GM18520 (cell line): ENCODE measurements at regions not wholly inside any gene's neighbourhood (a gene's known extent, or its start where the extent isn't known, plus 50 kb on each side); places are given as distances from the start of the nearest gene placed in this dataset.
"Not testable (repeated sequence)": the region's sequence is repeated elsewhere in the genome, so short reads cannot be mapped to it uniquely, and the experiment has no call there.

Experiments used
- ATAC-seq: cut with Tn5 transposase; IDR thresholded peaks from one replicate; pipeline ENCODE4 v1.9.1; 2021; ENCODE audit not compliant: unreplicated experiment

DNA sequence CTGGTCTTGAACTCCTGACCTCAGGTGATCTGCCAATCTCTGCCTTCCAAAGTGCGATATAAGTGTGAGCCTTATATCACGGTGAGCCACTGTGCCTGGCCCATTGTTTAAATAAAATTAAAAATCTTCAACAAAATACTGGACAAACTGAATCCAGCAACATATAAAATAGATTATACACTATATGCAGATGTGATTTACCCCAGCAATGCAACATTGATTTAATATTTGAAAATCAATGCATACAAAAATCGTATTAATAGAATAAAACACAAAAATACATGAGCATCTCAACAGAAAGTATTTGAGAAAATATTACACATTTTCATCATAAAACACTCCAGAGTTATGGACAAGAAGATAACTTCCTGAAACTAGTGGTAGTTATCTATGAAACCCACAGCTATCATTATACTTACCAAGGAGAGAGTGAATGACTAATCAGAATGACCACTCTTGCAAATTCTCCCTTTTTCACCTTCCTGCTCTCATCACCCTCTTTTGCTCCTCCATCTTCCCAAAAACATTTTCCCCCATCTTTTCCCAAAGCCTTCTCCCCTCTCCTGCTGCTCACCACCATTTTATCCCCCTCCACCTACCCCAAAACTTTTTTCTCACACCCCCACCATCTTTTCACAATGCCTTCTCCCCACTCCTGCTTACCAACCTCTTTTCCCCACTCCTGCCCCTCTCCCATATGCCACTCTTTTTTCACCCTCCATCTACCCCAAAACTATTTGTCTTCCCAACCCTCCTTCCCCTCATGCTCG lies 122.1 kb upstream of the VPREB1 start:
- ATAC-seq = no peak

DNA sequence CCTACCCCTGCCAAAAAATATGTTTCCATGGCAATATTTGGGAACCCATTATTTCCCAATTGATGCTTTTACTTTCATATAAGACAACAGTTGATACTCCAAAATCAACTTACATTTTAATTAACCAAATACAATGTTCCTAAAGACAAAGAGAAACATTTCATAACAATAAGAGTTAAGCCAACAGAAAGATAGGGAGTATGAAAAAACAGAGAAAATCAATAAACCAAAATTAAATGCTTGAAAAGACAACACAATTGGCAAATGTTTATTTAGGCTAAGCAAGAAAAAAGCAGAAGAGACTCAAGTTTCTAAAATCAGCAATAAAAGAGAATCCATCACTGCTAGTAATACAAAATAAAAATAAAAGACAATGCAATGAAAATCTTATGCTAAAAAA lies 123.1 kb upstream of the VPREB1 start:
- no peak for ATAC-seq

DNA sequence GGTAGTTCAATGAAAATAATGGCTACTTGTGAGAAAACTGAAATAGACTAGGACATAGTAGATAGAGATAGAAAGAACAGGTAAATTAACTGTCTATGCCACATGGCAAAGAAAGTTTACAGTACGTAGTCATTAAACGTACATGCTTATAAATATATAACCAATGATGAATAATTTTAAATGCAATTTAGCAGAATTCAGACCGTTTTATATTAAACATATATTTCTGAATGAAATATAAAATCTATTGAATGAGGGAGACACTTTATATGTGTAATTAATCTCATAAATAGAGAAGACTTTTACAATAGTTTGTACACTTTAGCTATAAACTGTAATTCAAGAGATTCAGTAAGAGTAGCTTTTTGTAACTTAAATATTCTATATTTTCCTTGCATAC lies 124.4 kb upstream of the VPREB1 start:
- ATAC-seq = no peak

DNA sequence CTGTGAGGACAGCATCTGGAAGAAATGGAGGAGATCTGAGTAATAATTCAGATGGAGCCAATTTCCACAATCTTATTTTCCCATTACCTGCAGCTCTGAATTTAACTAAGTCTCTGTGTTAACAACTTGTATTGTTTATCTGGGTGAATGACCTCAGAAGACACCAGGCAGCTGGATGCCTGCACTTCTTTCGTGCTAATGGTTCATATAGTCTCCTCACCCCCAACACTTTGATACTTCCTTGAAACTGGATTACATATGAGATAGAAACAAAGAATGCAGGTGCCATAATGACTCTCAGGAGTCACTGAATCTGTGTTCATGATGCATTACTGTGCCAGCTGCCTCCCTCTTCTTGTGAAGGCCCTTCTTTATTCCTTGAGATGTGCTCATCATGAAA lies 125.6 kb upstream of the VPREB1 start:
- ATAC-seq = no peak

DNA sequence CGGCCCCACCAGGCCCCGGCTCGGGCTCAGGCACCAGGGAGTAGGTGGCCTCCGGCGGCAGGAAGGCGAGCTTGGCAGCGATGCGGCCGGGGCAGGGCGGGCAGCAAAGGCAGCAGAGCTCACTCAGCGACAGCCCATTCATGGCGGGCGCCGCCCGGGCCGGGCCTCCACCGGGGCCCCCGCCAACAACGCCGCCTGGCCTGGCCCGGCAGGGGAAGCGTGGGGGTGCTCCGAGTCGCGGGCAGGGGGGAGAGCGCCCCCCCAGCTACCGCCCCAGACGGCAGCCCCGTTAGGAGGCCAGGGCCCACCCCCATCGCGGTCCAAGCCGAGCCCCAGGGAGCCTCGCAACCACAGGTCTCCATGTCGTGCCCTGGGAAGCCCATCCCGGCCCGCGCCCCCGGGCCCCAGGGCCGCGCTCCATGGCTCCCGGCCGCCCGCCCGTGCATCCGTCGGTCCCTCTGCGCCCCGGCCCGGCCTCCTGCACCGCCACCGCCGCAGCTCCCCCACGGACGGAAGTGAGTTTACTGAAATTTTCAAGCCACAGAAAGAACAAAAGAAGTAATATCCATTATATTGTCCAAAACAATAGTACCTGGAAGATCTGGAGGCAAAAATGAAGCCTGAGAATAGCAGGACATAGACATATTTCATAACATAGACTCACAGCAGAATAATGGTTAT lies 126.6 kb upstream of the VPREB1 start:
- ATAC-seq = not testable (repeated sequence)

- ATAC-seq = not testable (repeated sequence)
Measured at GRCh38 chr22:22116997-22117770, 127.4 kb upstream of the VPREB1 start.

GRCh38 chr22:22113701-22114100 lies 130.9 kb upstream of the VPREB1 start:
- no peak for ATAC-seq

GRCh38 chr22:22112533-22113294 lies 130.1 kb upstream of the TOP3B start:
- ATAC-seq = no peak

DNA sequence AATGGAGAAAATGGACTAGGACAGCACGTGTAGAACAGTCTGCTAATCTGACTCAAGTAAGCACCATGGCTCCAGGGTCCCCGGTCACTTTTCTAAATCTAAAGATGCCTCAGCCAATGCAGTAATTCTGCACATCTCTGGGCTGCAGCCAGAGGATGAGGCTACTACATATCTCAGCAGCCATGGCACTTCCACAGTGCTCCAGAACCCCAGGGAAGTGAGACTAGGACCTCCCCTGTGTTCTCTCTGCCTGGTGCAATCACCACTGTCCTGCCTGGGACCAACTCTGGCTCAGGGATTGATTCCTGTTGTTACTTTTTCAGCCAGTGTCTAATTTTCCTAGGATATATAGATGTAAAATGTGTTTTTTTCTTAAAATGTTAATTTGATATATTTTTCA lies 129.4 kb upstream of the TOP3B start:
- ATAC-seq = no peak

DNA sequence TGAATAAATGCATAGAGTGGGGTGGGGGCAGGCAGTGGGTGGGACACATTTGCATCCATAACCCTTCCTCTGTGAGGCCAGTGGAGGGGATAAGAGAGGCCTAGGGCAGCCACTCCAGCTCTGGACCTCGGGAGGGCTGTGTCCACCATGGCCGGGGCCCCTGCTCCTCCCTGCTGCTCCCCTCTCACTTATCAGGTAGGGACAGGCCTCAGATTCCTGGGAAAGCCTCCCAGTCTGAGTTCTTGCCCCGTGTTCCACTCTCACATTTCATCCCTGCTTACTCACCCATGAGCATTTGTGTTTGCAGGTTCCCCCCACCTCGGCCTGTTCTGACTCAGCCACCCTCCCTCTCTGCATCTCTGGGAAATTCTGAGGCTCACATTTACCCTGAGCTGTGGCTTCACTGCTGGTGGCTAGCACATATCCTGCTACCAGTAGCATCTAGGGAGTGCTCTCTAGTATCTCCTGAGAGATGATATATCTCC lies 128.7 kb upstream of the TOP3B start:
- ATAC-seq = no peak

- ATAC-seq = peak; percentile 88
Measured at GRCh38 chr22:22110548-22111266, 128.1 kb upstream of the TOP3B start.

DNA sequence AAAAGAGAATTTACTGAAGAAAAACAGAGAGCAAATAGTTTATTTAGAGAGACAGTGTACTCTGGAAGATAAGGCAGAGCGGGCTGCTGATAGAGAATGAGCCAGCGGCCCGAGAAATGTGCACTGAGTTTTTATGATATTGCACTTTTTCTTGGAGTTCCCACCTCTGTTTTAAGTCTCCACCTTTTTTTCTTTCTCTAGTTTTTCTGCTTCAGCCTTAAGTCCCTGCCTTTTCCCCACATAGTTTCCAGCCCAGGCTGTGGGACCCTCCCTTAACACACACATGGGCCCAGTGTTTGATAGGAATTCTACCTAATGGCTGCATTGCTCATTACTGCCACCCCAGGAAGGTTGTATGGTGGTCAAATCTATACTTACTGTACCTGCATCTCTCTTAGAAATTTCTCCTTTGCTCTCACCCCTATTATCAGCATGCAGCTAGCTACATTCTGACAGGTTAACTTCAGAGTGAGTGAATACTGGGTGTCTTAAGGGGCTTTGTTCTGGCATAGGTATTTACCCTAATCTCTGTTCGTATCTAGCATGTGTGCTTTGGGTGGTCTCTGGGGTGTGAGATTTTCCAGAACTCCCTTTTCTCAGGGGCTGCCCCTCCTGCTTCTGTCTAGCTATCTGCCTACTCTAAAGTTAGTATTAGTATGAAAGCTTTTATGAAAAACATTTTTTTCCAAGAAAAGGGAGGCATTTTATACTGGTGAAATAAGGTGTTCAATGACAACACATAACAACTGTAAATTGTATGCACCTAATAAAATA lies 127.3 kb upstream of the TOP3B start:
- ATAC-seq = no peak

DNA sequence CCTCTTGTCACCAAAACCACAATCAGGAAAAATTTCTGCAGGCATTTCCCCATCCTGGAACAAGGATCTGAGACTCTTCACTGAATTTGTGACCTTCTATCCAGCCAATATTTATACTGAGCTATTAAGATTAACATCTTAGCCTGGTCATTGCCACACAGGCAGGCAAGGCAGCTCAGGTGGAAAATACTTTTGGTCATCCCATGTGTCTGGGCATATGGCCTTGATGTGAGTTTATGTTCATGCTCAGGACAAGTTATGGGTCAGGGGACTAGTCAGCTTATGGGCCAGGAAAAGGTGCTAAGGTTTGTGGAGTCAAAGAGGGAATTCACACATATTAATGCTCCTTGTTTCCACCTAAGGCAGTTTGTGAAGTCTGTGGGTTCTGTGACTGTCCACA lies 124.3 kb upstream of the TOP3B start:
- ATAC-seq = no peak

- no peak for ATAC-seq
Measured at GRCh38 chr22:22105364-22105763, 122.8 kb upstream of the TOP3B start.

DNA sequence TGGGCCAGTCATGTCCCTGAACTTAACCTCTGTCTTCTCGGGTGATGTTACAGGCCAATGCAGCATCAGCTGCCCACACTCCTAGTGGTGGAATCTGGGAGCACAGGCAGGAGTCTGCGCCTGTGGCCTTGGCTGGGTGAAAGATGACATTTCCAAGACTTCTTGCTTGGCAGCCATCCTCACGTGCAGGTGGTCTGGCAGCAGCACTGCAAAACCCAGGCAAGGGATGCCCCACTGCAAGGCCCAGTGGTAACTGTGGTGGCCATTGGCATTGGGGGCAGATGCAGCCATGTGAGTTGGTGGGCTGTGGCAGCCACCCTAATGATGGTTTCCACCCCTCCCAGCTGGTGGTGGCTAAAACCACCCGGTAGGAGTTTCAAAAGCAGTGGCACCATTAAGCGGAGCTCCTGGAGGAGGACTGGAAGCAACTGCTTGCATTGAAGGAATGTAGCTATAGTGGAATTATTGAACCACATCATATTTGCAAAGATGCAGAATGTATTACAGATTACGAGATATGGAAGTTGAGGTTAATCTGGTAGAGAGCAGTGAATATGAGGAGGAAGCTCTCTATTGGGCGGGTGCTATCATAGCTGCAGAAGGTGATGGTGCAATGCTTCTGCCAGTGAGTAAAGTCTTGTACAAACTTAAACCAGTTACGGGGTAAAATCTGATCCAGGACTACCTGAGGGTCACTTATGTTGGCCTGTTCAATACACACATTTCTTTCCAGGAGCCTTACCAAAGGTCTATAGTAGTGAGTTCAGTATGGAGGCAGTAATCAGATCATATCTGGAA lies 120.7 kb upstream of the TOP3B start:
- no peak for ATAC-seq

GRCh38 chr22:22099833-22100812 lies 117.5 kb upstream of the TOP3B start:
- no peak for ATAC-seq

DNA sequence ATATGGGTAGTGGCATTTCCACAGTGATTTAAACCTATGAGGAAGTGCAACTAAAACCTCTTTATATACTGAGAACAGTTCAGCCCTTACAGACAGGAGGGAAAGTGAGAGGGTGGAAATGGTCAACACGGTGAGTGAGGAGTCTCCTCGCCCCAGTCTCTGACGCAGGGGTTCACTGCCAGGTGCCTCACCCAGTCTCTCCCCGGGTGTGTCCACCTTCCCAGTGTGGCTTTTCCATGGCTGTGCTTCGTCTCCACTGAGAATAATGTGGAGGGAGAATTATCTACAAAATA lies 116.6 kb upstream of the TOP3B start:
- no peak for ATAC-seq
